Activated CD4-positive, alpha-beta T cell treated with anti-CD3 and anti-CD28 coated beads for 48 hours (primary cell): ENCODE measurements at regions not wholly inside any gene's neighbourhood (a gene's known extent, or its start where the extent isn't known, plus 50 kb on each side); places are given as distances from the start of the nearest gene placed in this dataset.
"Not testable (repeated sequence)": the region's sequence is repeated elsewhere in the genome, so short reads cannot be mapped to it uniquely, and the experiment has no call there.

Experiments
- DNase-seq: peaks from one replicate; pipeline ENCODE4 v3.0.0-alpha.2; 2020

DNA sequence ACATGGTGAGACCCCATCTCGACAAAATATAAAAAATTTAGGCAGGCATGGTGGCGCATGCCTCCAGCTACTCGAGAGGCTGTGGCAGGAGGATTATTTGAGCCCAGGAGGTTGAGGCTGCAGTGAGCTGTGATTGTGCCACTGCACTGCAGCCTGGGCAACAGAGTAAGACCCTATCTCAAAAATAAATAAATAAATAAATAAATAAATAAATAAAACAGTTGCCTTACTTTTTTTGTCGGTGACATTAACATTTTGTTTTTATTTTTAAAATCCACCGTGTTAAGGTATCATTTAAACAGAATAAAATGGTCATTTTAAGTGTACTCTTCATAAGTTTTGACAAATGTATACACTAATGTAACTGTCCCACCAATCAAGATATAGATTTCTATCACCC is 57.0 kb downstream of the RASL11A start:
- DNase-seq: no peak

DNA sequence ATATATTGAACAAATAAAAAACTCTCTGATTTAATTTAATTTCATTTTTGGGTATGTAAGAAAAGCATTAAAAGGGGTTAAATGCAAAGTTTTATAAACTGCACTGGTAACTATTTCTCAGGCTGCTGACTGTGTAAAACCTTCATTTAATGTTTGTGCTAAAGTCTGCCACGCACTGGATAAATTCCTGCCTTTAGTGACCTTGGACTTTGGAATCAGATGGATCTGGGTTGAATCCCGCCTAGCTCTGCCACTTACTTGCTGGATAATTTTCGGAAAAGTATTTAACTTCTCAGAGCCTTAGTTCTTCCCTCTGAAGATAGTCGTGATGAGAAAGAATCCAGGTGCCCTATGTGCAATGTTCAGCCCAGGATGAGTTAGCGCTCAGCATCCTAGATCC is 58.6 kb downstream of the RASL11A start:
- DNase-seq: no peak

DNA sequence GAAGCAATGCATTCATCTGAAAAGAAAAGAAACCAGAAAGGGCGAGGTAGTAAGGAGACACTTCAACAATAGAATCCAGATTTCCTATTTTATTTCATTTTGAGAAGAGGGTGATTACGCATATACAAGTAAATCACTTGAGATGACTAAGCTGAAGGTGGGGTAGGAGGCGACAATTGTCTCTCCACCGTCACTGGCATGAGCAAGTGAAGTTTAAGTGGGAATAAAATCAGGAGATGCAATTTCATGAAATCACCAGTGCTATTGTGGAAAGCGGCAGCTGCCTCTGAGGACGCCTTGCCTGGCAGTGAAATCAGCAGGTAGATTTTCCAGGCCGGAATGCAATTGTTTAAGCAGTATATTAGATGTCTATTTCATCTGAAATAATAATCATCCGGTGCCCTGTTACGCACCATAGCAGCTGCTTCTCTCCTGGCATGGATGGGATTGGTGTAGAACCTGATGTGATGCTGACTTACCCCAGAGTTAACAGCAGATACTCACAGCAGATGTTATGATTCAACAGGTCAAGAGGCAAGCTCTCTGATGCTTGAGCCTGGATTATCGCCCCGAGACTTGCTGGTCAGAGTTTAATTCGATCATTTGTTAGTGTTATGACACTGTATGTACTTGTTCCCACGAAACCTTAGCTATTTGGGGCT is 64.3 kb downstream of the RASL11A start:
- DNase-seq: no peak

- no peak for DNase-seq
These were observed 65.5 kb downstream of the RASL11A start for GRCh38 chr13:27336014-27336673.

DNA sequence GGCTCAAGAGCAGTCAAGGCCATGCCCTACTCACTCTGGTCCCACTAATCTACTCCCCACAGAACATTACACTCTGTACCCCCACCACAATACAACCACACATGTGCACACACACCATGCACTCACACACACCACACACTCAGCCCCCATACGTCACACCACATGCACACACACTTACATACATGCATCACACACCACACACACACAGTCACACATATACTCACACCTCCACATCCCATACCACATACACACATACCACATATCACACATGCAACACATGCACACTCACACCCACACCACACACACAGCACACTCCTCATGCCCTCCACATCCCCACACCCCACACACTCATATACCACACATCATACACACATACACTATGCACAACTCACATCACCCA is 67.6 kb downstream of the RASL11A start:
- DNase-seq: no peak

DNA sequence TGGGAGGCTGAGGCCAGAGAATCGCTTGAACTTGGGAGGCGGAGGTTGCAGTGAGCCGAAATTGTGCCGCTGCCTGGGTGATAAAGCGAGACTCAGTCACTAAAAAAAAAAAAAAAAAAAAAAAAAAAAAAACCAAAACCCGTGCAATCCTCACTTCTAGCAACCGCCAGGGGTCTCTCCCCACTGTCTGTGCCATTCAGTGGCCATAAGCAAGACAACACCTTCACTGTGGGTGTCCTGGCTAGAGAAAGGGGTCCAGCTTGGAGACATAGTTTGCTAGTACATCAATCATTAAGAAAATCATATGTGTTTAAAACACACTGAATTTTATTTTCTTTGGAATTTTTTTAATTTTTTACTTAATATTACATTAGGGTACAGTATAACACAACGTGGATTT is 68.2 kb downstream of the RASL11A start:
- DNase-seq: no peak

GRCh38 chr13:27339299-27339698 is 68.7 kb downstream of the RASL11A start:
- DNase-seq: peak; percentile 64

DNA sequence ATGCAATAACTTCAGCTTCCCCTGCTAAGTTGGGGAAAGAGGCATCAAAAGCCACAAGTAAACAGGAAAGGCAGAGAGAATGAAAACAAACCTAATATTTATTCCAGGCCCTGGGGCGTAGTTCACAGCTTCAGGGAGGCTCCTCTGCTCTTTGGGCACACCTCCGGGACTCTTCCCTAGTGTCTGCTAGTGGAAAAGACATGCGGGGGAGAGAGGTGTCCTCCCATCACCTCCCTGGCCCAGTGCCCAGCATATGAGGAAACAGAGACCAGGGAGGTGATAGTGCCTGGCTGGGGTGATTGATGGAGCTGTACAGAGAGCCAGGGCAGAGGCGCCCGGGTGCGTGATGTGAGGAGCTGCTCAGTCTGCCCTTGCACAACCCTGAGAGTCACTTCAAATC is 71.0 kb downstream of the RASL11A start:
- no peak for DNase-seq

GRCh38 chr13:27347211-27347772 is 76.7 kb downstream of the RASL11A start:
- no peak for DNase-seq

GRCh38 chr13:27348461-27348860 is 76.0 kb upstream of the GTF3A start:
- DNase-seq: no peak

- DNase-seq: no peak
These were observed 75.0 kb upstream of the GTF3A start for GRCh38 chr13:27349458-27349857.

- not testable (repeated sequence) for DNase-seq
These were observed 73.6 kb upstream of the GTF3A start for GRCh38 chr13:27350825-27351224.

GRCh38 chr13:27352698-27353097 is 71.7 kb upstream of the GTF3A start:
- no peak for DNase-seq

GRCh38 chr13:27353166-27353583 is 71.2 kb upstream of the GTF3A start:
- DNase-seq: peak; percentile 60

GRCh38 chr13:27353708-27354107 is 70.7 kb upstream of the GTF3A start:
- no peak for DNase-seq

GRCh38 chr13:27354379-27354778 is 70.0 kb upstream of the GTF3A start:
- no peak for DNase-seq

DNA sequence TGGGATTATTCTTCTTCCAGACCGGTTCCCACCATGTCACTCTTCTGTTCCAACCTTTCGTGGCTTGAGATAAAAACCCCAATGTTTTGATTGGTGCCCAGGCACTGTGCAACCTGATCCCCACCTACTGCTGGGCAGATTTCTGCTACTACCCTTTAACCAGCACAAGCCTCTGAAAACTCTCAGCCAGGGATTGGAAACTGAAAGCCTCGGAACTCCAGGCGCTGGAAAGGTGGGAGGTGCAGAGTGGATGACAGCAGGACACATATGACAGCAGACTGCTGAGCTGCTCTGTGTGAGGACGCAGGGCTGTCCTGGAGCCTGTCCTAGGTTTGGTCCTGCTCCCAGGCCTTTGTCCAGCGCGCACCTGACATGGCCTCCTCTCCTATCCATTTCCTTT is 68.5 kb upstream of the GTF3A start:
- DNase-seq: no peak

GRCh38 chr13:27358420-27358819 is 66.0 kb upstream of the GTF3A start:
- no peak for DNase-seq

- DNase-seq: peak; percentile 75
These were observed 65.1 kb upstream of the GTF3A start for GRCh38 chr13:27359199-27359821.

GRCh38 chr13:27360562-27360961 is 63.9 kb upstream of the GTF3A start:
- no peak for DNase-seq

GRCh38 chr13:27362064-27362751 is 62.2 kb upstream of the GTF3A start:
- peak; percentile 87 for DNase-seq

DNA sequence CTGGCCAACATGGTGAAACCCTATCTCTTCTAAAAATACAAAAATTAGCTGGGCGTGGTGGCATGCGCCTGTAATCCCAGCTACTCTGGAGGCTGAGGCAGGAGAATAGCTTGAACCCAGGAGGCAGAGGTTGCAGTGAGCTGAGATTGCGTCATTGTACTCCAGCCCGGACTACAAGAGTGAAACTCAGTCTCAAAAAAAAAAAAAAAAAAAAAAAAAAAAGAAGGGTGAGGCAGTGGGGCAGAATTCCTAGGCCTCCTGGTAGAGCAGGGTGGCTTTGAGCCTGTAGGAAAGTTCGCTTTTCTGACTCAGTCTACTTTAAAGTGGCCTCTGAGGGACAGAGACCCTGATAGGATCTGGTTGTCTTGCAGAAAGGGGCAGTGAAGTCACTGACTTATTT is 60.8 kb upstream of the GTF3A start:
- DNase-seq: not testable (repeated sequence)

DNA sequence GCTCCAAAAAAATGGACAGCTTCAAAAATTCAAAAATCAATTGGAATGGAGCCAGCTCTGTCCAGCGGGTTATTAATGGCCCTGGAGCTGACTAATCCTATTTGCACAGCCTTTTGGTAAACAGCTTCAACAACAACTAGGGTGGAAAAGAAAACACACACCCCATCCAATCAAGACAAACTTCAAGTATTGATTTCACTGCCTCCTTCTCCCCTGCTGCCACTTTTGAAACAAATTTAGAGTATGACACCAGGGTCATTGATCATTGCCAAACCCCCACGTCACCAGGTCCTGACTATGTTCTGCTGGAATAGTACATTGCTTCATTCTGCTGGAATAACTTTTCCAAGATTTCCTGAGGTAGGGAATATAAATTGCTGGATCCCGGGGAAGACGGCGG is 56.8 kb upstream of the GTF3A start:
- DNase-seq: no peak
